UCSD-AML1 (cell line): ENCODE measurements at regions not wholly inside any gene's neighbourhood (a gene's known extent, or its start where the extent isn't known, plus 50 kb on each side); places are given as distances from the start of the nearest gene placed in this dataset.

Experiments used
- DNase-seq: peaks from one replicate; lab custom pipeline; 2025; ENCODE audit not compliant: unreplicated experiment; lab: John Stamatoyannopoulos, UW

DNA sequence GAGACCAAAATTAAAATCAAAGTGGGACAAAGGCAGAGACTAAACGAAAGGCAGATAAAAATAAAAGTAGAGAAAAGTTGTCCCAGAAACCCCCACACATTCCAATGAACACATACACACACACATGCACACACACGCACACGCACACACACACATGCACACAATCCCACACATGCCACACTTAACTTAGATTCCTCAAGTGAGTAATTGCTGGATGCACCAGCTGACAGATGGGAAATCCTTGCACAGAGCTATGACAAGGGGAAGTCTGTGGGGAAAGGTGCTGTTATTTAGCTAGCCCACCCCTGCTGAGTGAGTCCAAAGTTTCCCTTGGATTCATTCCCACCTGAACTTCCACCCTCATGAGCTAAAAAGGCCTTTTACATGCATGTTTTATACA, 233.9 kb downstream of the RAB28 start:
- no peak for DNase-seq

DNA sequence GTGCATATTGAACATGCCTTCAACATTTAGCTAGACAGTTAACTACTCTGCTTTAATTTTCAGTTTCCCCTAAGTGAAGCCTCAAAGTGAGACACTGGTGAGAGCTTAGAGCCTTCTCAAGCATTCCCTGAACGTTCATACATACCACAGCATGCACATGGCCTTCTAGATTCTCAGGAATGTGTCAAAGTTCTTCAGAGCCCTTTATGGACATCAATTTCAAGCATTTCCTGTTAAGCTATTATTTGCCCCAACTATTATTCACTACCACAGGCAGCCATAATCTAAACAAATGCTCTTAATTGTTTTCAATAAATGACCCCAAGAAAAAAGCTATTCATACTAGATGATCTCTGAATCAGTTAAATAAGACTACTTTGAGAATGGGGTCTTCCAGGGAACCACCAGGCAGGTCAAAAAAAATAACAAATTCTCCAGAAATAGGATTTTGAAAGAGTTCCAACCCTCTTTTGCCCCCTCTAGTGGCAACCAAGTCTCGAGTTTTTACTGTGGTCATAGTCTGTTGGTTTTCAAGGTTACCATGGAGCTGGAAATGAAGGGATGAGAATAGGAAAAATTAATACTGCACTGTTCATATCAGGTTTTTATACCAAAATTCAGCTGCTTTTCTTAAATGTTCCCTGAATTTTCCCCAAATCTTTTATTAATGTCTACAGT, 235.4 kb downstream of the RAB28 start:
- DNase-seq: no peak

DNA sequence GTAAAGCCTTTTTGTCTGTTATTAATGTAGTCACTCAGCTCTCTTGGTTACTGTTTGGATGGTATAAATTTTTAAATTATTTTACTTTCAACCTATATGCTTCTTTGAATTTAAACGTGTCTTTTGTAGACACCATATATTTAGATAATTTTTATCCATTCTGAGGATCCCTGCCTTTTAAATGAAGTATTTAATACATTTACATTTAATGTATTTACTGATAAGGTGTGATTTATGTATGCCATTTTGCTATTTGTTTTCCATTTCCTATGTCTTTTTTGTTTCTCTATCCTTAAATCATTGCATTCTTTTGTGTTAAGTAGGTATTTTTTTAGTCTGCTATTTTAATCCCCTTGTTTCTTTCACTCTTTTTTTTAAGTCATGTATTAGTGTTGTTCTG, 238.0 kb downstream of the RAB28 start:
- DNase-seq: no peak

DNA sequence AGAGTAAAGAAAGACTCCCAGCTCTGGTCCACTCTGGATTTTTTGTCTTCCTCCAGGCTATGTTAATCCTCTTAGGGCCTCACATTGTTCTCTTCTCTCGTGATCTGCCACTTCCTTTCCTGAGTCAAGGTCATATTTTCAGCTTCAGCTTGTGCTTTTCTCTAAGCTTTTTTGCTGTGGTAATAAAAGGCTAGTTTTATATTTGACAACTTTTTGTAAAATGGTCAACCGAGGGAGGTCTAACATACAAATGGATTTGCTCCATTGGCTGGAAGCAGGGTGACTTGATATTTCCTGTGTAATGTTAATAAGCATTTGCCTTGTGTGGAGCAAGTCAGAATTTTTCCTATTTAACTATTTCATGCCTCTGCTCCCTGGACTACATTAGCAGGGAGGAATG, 239.7 kb downstream of the RAB28 start:
- DNase-seq: no peak

DNA sequence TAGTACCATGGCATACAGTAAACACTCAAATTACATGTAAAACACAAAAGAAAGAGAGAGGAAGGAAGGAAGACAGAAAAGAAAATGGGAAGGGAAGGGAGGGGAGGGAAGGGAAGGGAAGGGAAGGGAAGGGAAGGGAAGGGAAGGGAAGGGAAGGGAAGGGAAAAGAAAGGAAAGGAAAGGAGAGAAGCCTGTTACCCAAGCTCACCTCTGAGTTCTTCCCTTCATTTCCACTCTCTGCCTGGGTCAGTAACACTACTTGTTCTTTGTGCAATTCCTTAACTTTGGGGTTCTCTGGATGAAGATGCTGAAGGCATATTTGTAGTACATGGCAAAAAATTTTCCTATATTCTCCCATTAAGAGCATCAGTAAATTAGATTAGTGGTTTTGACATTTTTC, 241.0 kb downstream of the RAB28 start:
- DNase-seq: no peak

DNA sequence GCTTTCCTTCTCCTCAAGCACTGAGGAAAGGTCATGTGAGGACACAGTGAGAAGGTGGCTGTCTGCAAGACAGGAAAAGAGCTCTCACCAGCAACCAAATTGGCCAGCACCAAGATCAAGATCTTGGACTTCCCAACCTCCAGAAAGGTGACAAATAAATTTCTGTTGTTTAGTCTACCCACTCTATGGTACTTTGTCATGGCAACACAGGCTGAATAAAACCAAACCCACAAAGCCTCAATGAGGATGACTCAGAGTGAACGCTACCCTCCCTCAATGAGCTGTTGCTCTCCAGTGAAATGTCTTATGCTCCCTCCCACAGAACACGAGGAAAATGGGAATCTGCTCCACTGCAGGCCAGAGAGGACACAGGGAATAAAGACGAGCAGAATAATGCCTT, 244.1 kb downstream of the RAB28 start:
- no peak for DNase-seq

DNA sequence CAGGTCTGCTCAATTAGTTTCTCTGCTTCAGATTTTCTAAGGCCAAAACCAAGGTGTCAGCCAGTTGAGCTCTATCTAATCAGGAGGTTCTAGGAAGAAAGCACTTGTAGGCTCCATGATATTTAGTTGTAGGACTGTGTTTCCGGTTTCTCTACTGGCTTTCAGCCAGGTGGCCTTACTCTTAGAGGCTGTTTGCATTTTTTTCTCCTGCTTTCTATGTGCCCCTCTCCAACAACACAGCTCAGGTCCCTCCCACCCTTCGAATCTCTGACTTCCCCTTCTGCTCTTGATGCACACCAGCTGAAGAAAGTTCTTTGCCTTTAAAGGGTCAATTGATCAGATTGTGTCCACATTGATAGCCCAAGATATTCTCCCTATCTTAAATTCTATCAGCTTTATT, 245.2 kb downstream of the RAB28 start:
- DNase-seq: no peak

DNA sequence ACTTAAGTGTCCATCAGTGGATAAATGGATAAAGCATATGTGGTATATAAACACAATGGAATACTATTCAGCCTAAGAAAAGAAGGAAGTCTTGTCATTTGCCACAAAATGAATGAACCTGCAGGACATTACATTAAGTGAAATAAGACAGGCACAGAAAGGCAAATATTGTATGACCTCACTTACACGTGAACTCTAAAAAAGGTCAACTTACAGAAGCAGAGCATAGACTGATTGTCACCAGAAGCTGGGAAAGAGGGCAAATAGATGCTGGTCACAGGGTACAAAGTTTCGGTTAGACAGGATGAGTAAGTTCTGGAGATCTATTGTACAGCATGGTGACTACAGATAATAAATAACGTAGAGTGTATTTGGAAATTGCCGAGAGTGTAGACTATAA, 247.7 kb downstream of the RAB28 start:
- no peak for DNase-seq

DNA sequence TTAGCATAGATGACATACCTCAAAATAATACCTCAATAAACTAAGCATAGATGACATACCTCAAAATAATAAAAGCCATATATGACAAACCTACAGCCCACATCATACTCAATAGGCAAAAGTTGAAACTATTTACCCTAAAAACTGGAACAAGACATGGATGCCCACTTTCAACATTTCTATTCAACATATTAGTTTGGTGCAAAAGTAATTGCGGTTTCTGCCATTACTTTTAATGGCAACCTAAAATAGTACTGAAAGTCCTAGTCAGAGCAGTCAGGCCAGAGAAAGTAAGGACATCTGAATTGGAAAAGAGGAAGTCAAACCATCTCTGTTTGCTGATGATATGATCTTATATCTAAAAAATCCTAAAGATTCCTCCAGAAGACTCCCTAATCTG, 250.4 kb downstream of the RAB28 start:
- no peak for DNase-seq

DNA sequence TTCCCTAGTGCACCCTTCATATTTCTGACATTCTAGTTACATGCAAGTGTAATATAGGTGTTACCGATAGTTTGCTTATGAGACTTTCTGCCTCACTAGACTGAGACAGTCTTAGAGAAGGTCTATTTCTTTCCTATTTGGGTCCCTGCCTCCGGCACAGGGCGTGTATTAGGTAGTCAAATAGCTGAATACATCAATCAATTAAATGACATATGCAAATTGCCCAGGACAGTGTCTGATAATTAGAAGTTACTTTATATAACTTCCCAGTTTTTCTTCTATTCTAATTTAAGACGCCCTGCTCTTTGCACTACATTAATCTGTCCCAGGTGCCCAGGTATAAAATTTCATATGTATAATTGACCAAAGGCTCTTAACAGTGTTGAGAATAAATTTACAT, 264.2 kb downstream of the RAB28 start:
- no peak for DNase-seq

DNA sequence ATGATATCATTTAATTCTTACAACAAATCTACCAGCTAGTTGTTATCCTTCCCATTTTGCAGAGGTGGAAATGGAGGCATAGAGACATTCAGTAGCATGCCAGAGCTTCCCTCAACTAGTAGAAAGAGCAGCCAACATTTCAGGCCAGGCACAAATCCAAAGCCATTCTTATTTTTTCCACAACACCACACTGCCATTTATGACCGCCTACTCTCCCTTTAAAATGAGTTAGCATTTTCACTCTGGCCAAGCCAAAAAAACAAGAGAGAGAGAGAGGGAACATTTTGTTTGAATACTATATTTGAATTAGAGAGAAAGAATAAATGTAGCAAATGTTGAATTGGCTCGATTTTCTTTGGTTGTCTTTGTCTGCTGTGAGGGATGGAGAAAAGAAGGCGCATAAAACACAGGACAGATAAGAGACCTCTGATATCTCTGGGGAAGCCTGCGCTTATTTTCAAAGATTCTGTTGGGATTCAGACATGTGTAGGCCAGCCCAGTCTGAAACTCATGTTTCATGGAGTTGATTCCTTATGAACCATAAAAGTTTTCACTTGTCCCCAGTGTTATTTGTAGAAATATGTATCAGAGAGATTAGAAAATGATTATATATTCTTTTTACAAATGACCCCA, 265.7 kb downstream of the RAB28 start:
- DNase-seq: no peak

DNA sequence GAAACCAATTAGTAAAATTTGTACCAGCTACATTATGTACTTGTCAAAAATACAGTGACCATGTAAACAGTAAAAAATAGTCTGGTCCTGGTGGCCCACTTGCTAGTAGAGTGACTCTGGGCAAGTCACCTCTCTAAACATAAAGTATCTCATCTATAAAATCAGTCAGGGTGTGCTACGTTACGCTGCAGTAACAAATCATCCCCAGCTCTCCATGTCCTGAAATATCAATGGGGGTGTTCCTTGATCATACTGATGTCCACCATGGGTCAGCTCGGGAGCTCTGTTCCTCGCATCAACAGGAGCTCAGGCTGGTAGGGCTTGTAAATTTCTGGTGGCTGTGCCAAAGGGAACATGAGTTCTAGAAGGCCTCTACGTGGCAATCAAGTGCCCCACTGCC, 268.6 kb downstream of the RAB28 start:
- DNase-seq: no peak

DNA sequence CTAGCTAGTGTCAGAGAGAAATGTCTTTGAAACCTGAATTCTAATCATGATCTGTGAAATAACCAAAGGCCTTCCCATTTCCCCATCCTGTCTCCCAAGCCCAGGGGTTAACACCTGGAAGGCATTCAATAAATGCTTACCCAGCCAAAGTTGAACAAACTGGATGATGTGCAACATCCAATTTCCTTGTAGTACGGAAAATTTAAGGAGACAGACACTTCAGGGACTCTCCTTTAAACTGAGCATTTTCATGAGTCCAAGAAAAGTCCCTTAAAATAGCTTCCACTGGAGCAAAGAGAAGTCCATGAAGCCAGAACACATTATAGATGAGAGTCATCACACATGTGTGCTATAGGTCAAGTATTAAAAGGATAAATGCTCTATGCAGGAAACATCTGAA, 271.2 kb downstream of the RAB28 start:
- DNase-seq: no peak

DNA sequence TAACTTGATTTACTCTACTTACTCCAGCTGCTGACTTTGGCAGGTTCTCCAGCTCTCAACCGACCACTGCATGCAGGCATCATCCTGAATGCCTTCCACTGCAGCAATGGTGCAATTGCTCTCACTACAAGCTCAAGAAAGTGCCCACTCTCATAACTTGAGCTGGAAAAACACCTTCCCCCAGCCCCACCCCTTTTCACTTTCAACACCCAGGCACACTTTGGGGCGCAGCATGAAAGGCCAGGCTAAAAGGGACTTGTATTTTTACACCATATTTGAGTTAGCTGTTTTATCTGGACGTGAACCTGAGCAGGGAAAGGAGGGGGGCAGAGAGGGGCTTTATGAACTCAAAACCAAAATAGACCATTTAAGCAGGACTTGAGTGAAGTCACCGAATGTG, 274.5 kb downstream of the RAB28 start:
- no peak for DNase-seq

DNA sequence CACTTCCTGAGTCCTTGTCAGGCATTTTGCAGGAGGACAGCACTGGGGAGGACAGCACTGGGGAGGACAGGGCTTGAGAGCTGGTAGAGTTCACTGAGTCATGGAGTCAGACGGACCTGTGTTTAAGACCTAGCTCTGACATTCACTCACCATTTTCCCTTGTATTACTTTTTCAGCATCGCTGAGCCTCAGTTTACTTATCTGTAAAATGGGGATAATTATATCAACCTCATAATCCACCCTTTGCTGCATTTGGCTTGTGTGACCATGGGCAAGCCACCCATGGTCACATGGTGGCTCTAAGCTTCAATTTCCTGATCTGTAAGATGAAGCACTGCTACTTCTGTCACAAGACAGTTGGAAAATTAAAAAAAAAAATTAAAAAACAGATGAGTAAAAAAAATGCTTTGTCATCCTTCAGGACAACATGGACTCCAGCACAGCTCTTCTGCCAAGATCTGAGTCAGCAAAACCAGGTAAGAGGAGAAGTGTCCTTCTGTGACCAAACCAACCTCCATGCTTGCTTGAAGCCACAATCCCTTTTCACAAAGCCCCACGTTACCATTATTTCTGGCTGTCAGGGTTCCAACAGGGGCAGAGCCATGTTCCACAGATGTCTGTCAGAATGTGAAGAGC, 275.5 kb downstream of the RAB28 start:
- DNase-seq: no peak

DNA sequence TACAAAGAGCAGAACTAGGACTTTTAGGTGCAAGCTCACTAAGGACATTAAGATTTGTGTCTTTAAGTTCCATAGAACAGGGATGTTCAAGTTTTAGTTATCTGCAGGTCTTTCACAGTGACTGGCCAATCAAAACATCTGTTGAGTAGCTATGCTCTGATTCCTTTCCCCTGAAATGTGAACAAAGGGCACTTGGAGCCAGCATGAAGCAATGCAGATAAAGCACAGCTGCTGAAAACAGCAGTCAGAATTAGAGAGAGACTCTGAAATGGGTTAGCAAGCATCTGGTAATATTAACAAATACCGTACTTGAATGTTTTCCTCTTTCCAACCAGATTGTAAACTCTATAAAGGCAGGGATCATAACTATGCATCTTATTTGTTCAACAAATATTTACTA, 276.9 kb downstream of the RAB28 start:
- no peak for DNase-seq

DNA sequence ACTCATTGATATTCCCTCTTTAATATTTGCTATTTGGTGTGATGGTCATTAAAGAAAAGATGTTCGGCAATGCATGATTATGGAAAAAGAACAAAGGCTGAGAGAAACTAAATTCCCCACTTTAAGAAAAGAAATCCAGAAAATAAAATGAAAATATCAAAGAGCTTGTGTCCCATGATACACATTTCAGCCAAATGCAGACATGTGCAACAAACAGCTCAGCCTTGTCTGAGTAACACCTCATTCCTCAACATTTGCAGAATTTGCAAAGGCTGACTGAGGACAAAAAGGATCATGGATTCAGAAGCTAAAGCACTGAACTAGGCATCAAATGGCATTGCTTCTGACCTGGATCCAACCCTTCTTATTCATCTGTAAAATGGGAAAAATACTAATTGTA, 281.0 kb downstream of the RAB28 start:
- DNase-seq: no peak

DNA sequence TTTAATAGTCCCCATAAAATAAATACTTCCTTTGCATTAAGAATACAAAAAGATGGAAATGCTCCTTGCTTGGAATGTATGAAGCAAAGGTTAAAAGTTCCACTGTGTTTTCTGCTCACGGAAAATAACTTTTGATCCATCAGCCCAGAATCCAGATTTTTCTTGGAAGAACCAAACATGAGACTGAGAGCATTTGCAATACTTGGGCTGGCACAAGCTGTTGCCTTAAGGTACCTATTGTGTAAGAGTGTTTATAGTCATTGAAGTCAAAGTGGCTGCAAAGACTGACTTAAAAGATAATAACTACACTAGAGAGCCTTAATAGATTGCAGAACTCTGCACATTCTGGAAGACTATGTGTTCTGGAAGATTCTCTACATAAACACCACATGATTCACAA, 281.4 kb downstream of the RAB28 start:
- no peak for DNase-seq

DNA sequence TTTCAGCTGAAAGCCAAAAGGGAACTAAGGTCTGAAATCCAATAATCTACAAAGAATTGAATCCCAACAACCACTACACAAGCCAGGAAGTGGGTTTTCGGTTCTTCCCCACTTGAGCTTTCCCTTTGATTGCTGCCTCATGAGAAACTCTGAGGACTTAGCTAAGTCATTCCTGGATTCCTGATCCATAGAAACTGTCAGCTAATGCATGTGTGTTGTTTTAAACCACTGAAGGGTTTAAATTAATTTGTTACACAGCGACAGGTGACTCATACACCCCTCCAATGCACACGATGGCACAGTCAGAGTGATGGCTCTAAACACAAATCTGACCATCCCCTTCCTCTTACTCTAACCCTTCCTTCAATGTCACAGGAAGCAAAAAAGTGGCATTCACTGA, 282.9 kb downstream of the RAB28 start:
- DNase-seq: no peak

DNA sequence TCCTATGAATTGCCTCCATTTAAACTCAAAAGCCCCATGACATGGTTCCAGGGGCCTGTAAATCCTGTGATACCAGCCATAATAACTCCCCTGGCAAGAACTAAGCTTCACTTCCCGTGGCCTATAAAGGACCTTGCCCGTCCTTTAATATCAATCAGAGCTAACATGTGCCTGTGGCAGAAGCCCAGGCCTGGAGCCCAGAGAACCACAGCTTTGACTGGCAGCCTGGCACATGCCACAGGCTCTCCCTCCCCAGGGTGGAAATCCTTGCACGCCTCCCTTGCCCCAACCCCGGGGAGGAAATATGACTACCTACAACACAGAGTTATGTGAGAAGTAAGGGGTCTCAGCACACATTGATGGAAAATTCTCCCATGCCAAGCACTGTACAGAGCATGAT, 287.4 kb downstream of the RAB28 start:
- no peak for DNase-seq

DNA sequence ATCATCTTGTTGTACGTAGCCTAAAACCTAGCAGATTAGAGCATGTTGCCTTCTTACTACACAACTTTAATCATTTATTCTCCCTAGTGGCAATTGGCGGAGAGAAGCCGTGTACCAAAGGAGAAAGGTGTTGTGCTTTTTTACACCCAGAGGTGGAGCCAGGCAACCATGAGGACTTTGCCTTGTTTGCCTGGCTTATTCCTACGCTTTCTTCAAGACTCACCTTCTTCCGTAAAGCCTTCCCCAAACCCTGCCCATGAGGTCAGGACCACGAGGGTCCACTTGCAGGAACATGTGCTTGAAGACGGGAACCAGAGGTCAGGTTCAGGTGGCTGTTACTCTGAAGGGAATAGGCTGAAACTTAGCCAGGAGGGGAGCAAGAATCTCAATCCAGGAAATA, 290.5 kb downstream of the RAB28 start:
- no peak for DNase-seq

DNA sequence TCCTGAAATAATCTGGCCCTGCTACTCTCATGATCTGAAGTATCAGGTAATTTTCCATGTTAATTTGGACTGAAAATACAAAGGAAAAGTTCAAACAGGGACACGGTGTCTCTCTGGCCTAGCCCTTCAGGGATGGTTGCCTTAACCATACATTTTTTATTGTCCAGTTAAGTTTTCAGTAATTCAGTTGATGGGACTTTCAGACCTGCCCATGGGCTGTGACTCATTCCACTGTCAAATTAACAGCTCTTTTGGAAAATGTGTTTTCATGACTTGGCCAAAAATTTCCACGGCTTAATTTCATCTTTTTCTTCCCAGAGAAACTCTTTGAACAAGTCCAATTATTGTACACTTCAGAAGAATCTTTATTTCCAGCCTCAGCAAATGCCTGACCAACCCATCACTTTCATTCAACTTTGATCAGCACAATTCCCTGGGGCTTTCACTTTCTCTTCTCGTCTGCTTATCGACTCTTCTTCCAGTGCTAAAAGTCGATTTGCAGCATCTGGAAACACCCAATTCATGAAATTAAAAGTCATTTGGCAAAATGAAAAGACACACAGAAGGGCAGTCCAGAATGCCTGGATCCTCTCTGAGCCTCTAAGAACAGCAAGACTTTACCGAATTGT, 293.9 kb downstream of the RAB28 start:
- no peak for DNase-seq
